ENCODE measurements at regions not wholly inside any gene's neighbourhood (a gene's known extent, or its start where the extent isn't known, plus 50 kb on each side); places are given as distances from the start of the nearest gene placed in this dataset.

DNA sequence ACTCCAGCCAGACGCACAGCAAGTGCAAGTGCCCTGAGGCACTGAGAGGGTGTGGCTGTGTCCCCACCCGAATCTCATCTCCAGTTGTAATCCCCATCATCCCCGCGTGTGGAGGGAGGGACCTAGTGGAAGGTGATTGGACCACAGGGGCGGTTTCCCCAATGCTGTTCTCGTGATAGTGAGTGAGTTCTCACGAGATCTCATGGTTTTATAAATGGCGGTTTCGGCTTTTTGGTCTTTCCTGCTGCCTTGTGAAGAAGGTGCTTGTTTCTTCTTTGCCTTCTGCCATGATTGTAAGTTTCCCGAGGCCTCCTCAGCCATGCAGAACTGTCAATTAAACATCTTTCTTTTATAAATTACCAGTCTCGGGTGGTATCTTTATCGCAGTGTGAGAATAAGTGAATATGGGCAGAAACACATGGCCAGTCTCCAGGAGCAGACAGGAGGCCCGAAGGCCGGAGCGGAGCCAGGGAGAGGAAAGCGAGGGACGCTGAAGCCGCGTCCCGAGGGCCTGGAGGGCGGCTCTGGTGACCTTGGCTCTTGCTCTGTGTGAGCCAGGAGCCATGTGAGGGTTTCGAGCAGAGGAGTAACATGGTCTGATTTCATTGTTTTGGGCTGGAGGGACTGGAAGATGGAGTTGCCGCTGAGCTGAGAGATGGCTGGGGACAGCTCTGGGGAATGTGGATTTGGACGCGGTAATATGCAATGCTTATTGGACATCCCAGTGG is 76.0 kb upstream of the C1orf174 start:
- Histone ChIP-seq H3K27ac (replicated peaks in 1 of 4) (no peak overlapping the region), H3K9me3 (no peaks in the 10 kb centered on the region), H3K36me3 (no peaks in the 10 kb centered on the region), H3K4me1 (no peaks in the 10 kb centered on the region), H3K4me3 (no peak overlapping the region), H3K27me3 (peaks cover 0 to 55% (median 0%) of the 10 kb centered on the region in 4 donors)
- 86% methylated on average over 25 of the region's 25 CpGs for WGBS
- TF ChIP-seq POLR2AphosphoS5 (IDR thresholded peaks at IDR 0.05) = no peak
- no peak for TF ChIP-seq EP300 (IDR thresholded peaks at IDR 0.05)
- TF ChIP-seq POLR2A (IDR thresholded peaks at IDR 0.05; ENCODE audit: low read depth) = no peak
- TF ChIP-seq, protein P1, sequence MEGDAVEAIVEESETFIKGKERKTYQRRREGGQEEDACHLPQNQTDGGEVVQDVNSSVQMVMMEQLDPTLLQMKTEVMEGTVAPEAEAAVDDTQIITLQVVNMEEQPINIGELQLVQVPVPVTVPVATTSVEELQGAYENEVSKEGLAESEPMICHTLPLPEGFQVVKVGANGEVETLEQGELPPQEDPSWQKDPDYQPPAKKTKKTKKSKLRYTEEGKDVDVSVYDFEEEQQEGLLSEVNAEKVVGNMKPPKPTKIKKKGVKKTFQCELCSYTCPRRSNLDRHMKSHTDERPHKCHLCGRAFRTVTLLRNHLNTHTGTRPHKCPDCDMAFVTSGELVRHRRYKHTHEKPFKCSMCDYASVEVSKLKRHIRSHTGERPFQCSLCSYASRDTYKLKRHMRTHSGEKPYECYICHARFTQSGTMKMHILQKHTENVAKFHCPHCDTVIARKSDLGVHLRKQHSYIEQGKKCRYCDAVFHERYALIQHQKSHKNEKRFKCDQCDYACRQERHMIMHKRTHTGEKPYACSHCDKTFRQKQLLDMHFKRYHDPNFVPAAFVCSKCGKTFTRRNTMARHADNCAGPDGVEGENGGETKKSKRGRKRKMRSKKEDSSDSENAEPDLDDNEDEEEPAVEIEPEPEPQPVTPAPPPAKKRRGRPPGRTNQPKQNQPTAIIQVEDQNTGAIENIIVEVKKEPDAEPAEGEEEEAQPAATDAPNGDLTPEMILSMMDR (IDR thresholded peaks at IDR 0.05) = no peak
- intact Hi-C loops (cut with DNase I) = no loop called here
- no peak for DNase-seq (ENCODE audit: extremely low spot score)

DNA sequence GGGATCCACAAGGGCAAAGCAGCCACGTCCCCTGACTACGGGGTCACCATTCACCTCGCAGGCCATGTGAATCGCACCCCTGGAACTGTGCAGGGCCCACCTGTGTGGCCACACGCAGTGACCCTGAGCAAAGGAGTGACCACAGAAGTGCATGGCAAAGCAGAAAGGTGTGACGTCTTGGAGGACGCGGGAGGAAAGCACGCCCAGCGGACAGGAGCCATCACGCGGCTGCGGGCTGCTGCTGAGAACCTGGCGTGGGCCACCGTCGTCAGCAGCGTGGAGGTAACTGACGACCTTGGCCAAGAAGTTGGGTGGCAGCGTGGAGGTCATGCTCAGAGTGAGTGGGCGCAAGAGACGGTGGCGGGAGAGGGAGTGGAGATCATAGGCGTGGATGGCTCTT is 76.7 kb upstream of the C1orf174 start:
- intact Hi-C loops (cut with DNase I) = no loop called here
- 86% methylated on average over 23 of the region's 23 CpGs for WGBS
- TF ChIP-seq EP300 (IDR thresholded peaks at IDR 0.05) = no peak
- TF ChIP-seq, protein P1 (IDR thresholded peaks at IDR 0.05) = no peak
- no peak for TF ChIP-seq POLR2A (IDR thresholded peaks at IDR 0.05; ENCODE audit: low read depth)
- TF ChIP-seq POLR2AphosphoS5 (IDR thresholded peaks at IDR 0.05) = no peak

DNA sequence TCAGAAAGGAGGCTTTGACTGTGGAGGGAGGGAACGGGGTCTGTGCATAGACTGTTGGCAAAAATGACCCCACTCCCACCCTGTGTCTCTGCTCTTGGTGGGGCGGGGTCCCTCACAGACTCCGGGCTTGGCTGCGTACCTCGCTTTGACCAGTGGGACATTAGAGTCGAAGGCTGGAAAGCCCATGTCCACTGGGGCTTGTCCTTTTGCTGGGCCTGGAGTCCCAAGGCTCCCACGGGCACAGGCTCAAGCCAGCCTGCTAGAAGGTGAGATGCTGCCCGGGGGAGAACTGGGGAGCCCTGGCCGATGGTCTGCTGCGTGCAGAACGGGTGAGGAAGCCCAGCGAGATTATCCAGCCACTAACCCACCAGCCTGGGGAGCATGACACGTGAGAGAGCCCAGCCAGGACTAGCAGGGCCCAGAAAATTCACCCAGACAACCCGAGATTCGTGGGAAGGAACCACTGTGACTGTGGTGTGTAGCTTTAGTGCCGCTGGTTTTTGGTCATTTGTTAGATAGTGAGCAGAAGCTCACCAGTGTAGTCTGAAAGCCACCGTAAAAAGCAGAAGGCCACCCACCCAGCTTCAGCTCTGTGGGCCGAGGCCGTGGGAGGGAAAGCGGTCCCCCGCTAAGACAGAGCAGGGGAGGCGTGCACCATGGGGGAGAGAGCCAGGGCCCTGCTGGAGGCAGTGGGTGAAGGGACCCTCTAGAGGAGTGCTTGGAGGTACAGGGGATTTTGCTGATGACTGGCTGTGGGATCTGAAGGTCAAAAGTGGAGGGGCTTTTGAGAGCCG is 78.3 kb upstream of the C1orf174 start:
- H3K27ac ChIP-seq (replicated peaks in 1 of 4) = no peak overlapping the region
- H3K4me1 ChIP-seq = no peaks in the 10 kb centered on the region
- TF ChIP-seq POLR2A (IDR thresholded peaks at IDR 0.05; ENCODE audit: low read depth) (no peak), POLR2AphosphoS5 (IDR thresholded peaks at IDR 0.05) (no peak), EP300 (IDR thresholded peaks at IDR 0.05) (no peak)
- TF ChIP-seq, protein P1 (IDR thresholded peaks at IDR 0.05) = no peak
- no peaks in the 10 kb centered on the region for H3K9me3 ChIP-seq
- H3K4me3 ChIP-seq = no peak overlapping the region
- H3K27me3 ChIP-seq = peaks cover 0 to 68% (median 0%) of the 10 kb centered on the region in 4 donors
- intact Hi-C loops (cut with DNase I) = no loop called here
- no peak for DNase-seq (ENCODE audit: extremely low spot score)
- WGBS = 87% methylated on average over 15 of the region's 23 CpGs
- H3K36me3 ChIP-seq = no peaks in the 10 kb centered on the region

More for the DNA sequence above, 76.7 kb upstream of the C1orf174 start:
- Histone ChIP-seq H3K4me3 (no peak overlapping the region), H3K36me3 (no peaks in the 10 kb centered on the region), H3K9me3 (no peaks in the 10 kb centered on the region), H3K27me3 (peaks cover 0 to 57% (median 0%) of the 10 kb centered on the region in 4 donors), H3K27ac (replicated peaks in 1 of 4) (no peak overlapping the region), H3K4me1 (no peaks in the 10 kb centered on the region)
- DNase-seq (ENCODE audit: extremely low spot score) = no peak

DNA sequence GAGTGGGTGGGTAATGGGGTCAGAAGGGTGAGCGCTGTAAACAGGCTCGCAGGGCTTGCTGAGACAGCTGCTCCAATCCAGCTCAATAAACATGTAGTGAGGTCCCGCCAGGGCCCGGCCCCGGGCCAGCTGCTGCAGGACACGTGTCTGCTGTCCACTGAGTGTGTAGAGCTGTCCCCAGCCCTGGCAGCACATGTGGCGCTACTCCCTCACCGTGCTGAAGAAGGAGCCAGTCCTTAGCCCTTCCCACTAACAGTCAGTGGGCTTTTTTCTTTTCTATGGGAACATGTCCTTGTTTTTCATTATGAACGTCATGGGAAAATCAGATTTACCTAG is 78.9 kb upstream of the C1orf174 start:
- H3K27me3 ChIP-seq = peaks cover 0 to 63% (median 0%) of the 10 kb centered on the region in 4 donors

More for the DNA sequence above, 78.9 kb upstream of the C1orf174 start:
- Histone ChIP-seq H3K9me3 (no peaks in the 10 kb centered on the region), H3K4me1 (no peaks in the 10 kb centered on the region), H3K36me3 (no peaks in the 10 kb centered on the region), H3K27ac (replicated peaks in 1 of 4) (no peak overlapping the region), H3K4me3 (no peak overlapping the region)
- intact Hi-C loops (cut with DNase I) = no loop called here
- TF ChIP-seq POLR2A (IDR thresholded peaks at IDR 0.05; ENCODE audit: low read depth) (no peak), POLR2AphosphoS5 (IDR thresholded peaks at IDR 0.05) (no peak), EP300 (IDR thresholded peaks at IDR 0.05) (no peak)
- TF ChIP-seq, protein P1 (IDR thresholded peaks at IDR 0.05) = no peak
- DNase-seq (ENCODE audit: extremely low spot score) = no peak
- WGBS = 53% methylated on average over 9 of the region's 9 CpGs
